MM.1S (cell line): ENCODE measurements at regions not wholly inside any gene's neighbourhood (a gene's known extent, or its start where the extent isn't known, plus 50 kb on each side); places are given as distances from the start of the nearest gene placed in this dataset.

ENCODE experiments used
- CTCF ChIP-seq: fragments of 300-600 bp; sonication (generic); IDR thresholded peaks from 2 replicates; pipeline ENCODE4 v1.5.1; 2016; ENCODE audit warnings: antibody characterized with exemption, low read length, mixed read lengths
- EZH2 ChIP-seq: fragments of 300-600 bp; sonication (generic); optimal IDR thresholded peaks from 2 replicates; pipeline ENCODE3; 2017; ENCODE audit warnings: low read depth, mild to moderate bottlenecking, antibody characterized with exemption, low read length, mixed read lengths
- EZH2phosphoT487 ChIP-seq: fragments of 300-600 bp; sonication (generic); IDR thresholded peaks from 2 replicates; pipeline ENCODE4 v1.6.1; 2018; ENCODE audit warnings: antibody characterized with exemption, low read length

GRCh38 chr6:81575442-81575841, 177.0 kb downstream of the TENT5A start:
- TF ChIP-seq EZH2 (no peak), EZH2phosphoT487 (no peak), CTCF (no peak)
